NCI-H748 (cell line): ENCODE measurements at regions not wholly inside any gene's neighbourhood (a gene's known extent, or its start where the extent isn't known, plus 50 kb on each side); places are given as distances from the start of the nearest gene placed in this dataset.
"Not testable (repeated sequence)": the region's sequence is repeated elsewhere in the genome, so short reads cannot be mapped to it uniquely, and the experiment has no call there.

Experiments
- DNase-seq: peaks from one replicate; lab custom pipeline; 2025; ENCODE audit not compliant: unreplicated experiment; lab: John Stamatoyannopoulos, UW

DNA sequence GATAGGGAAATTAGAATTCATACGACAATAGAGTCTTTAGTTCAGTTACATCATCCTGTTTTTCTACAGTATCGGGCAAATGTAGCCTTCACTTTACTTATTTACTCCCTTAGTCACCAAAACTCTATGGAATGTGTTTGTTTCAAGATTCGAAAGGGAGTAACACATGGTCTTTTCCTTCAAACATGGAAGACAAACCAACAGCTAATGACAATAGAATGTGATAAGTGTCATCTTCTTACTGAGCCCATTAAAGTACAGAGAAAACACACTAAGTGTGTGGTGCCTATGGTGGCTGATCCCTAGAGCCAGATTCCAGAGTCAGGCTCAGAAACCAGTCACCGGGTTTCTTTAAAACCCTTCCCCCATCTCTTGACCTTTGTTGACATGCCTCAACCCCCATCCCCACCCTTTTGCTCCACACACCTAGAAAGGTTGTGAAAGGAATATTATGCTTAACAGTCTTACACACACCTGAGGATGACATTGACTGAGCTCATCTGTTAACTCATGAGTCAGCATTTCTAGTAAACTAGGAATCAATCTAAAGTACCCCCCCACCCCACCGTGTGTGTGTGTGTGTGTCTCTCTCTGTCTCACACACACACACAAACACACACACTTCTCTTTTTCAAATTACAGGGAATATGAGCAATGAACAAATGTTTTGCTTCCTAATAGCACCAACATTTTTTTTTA lies 549.6 kb upstream of the CCDC54 start:
- no peak for DNase-seq

DNA sequence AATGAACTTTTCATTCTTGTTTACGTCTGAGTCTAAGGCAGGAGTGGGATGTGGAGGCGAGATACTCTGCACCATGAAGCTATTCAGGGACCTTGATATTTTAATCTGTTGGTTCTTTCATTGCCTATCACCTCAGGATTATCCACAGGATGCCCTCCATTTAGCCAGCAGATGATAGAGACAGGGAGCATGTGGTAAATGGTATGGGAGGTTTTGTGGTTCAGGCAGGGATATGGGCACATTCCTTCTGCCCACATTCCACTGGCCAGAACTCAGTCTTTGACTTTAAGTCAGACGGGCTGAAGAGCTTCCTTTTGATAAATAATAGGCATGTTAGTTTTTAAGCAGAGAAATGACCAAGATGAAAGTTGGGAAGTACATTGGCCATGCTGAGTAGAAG lies 548.0 kb upstream of the CCDC54 start:
- no peak for DNase-seq

DNA sequence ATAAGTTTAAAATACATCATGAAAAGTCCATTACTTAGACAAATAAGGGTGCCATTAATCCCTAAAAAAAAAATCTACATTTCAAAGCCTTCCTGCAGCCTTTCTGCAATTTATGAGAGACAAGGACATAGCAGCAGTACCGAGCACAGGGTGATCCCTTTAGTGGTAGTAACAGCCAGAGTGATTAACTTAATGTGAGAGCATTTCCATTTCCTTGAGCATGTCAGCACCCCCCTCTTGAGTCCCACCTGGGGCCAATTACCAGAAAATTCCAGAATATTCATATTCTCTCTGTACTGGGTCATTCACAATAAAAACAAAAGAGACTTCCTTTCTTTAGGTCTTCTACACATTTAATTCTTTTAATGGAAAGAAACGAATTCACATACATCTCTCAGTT lies 546.9 kb upstream of the CCDC54 start:
- peak; percentile 26 for DNase-seq

DNA sequence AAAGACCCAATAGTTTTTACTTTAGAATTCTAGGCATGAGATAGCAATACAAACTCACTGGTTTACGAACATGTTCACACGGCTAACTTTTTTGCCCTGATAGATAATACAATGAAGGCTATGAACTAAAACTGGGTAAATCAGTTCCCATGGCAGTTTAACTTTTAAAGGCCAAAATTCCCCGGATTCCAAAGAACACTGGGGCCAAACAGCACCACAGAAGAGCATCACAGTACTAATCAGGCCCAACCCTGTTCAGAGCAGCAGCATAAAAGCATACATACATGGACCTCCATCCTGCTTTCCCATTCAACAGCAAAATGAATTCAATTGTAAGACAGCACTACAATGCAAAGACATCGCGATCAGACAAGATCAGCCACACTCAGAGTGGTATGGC lies 540.3 kb upstream of the CCDC54 start:
- DNase-seq = no peak

DNA sequence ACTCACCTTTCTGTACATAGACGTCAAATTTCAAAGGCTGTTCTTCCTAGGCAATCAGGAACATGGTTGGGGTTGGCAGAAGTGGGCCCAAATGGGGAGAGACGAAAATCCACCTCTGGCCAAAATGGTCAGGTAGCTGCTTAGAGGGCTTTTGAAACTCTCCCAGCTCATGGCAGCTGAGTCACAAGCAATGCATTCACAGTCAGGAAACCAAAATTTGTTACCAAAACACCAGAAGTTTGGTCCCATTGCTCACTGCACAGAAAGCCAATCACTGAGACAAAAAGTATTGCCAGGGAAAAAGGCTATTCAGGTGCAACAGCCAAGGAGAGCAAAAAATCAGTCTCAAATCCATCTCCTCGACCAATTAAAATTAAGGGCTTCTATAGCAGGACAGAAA lies 539.6 kb upstream of the CCDC54 start:
- DNase-seq = no peak

DNA sequence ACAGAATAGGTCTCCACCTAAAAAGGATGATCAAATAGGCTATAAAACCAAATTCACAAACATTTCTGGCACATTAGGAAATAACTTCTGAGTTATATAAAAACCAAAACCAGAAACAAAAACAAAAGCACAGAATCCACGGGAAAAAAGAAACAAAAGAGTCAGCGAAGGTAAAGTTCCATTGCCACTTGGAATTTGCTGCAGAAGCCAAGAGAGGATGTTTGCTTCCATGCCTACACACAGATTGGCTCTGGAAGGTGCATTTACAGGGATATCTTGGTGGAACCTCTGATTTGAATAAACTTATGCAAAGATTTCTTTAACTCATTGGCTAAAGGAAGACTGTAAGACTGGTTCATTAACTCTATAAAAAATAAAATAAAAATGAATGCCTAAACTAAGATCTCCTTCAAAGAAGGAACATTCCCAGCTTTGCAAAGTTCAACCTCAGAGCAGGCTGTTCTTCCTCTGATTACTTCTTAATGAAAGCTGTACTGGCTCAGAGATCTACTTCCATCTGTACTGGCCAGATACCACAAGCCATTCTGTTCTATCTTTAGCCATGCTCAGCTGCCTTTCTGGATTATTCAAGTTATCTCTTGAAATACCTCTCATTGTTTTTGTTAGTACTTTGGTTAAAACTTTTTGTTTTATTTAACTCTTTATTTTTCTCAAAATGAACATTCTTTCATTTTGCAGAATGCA lies 537.5 kb upstream of the CCDC54 start:
- DNase-seq = no peak

DNA sequence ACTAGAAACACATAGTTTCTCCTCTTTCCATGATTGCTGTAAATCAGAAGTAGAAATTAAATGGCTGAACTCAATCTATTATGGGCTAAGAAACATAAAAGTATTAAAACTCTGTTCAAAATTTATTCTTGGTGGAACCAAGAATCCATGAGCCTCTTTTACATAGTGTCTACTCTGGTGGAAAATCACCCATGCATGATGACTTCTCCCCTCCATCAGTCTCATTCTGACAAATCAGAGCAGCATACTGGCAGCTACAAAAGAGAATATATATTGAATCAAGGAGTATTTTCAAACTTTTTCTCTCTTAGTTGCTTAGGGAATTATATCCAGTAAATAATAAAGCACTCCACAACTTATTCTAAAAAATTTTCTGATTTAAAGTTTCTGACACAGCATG lies 536.9 kb upstream of the CCDC54 start:
- no peak for DNase-seq

DNA sequence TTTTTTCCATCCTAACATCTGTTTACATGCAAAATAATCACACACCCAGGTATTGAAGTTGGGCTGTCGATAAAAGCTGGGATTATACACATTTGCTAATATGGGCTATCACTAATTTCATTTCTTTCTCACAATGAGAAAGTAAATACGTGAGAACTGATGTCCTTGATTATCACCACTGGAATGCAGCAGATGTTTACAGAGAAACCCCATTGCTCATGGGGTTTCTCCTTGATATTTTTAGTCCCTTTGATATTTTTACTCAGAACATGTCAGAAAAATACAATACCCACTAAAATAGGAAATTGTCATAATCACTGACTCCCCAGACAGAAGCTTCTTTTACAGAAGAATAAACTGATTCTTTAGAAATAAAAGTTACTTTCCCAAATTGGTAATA lies 535.1 kb upstream of the CCDC54 start:
- DNase-seq = no peak

DNA sequence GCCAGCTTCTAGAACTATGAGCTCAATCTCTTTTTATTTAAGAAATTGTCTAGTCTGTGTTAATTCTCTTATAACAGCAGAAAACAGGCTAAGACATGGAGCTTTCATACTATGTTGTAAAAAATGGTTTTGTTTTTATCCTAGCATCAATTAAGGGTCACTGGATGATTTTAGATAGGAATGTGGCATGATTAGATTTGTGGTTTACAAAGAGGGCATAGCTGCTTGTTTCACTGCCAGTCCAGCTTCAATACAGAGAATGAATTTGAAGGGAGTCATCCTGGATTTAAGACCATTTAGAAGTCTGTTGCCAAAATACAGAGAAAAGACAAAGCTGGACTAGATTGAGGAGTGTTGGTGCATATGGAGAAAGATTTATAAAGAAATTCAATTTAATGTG lies 532.6 kb upstream of the CCDC54 start:
- no peak for DNase-seq

DNA sequence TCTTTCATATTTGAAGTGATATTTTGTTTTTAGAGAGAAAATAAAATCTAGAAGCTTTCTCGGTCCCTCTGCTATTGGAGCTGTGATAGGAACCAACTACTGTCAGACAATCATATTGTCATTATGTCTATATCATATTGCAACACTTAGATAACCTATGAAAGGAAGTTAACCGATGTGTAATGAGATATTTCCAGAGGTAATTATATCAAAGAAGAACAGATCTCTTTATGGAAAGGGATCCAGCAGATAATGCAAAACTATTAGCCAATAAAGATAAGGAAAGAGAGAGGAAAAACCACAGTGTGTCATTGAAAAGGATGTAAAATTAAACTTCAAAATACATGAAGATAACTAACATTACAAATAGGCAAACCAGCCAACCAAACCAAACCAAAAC lies 529.1 kb upstream of the CCDC54 start:
- DNase-seq = no peak

DNA sequence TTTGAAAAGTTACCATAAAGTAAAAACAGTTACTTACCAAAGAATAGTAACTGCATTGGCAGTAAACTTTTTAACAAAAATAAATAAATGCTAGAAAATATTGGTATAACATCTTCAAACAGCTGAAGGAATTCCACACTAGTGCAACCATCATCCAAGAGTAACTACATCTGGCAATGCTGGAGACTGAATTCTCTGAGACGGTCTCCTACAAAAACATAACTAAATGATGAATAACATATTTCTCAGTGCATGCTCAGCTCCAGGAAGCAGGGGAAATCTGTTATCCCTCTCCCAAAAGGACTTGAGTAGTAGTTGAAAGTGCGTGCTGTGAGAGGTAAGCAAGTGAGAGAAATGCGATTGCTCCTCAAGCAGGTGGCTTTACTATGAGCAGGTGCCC lies 526.8 kb upstream of the CCDC54 start:
- DNase-seq = no peak

DNA sequence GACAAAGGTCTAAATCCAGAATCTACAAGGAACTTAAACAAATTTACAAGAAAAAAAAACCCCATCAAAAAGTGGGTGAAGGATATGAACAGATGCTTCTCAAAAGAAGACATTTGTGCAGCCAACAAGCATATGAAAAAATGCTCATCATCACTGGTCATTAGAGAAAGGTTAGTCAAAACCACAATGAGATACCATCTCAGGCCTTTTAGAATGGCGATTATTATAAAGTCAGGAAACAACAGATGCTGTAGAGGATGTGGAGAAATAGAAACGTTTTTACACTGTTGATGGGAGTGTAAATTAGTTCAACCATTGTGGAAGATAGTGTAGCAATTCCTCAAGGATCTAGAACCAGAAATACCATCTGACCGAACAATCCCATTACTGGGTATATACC lies 518.9 kb upstream of the CCDC54 start:
- DNase-seq = not testable (repeated sequence)

DNA sequence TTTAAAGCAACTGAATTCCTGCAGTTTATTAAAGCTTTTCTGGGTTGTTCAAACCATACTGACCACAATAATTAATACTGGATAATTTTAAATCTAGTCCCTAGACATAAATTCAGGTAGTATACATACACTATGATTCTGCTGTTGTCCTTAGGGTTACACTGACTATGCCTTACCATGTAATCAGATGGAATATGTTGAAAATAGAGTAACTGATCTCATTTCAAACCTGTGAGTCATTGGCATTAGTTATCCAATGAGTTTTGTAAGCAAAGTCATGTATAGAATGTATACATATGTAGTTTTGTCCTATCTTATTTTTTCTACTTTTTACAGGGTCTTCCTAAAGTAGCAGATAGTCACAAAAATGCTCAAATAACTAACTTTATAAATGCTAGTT lies 517.1 kb upstream of the CCDC54 start:
- no peak for DNase-seq

DNA sequence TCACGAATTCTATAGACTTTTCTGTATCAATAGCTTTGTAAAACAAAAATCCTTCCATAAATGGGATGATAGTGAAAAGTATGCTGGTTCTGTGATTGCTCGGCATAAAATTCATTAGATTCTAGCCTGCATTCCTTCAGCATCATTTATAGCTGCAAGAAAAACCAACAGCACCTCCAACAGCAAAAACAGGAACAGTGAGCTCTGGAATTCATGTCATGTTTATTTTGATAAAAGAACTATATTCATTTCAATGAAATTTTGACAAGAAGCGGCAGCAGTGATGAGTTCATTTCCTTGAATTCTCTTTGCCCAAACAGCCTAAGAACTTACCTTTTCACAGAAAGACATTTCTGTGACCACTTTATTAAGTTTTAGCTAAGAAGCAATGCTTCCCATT lies 515.2 kb upstream of the CCDC54 start:
- no peak for DNase-seq

DNA sequence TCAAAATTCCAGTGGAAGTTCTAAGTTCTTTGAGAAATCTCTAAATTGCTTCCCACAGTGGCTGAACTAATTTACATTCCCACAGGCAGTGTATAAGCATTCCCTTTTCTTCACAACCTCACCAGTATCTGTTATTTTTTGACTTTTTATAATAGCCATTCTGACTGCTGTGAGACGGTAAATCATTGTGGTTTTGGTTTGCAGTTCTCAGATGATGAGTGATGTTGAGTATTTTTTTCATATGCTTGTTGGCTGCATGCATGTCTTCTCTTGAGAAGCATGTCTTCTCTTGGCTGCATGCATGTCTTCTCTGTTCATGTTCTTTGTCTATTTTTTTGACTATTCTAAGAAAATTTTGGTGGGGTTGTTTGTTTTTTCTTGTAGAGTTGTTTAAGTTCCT lies 499.6 kb upstream of the CCDC54 start:
- DNase-seq = no peak

DNA sequence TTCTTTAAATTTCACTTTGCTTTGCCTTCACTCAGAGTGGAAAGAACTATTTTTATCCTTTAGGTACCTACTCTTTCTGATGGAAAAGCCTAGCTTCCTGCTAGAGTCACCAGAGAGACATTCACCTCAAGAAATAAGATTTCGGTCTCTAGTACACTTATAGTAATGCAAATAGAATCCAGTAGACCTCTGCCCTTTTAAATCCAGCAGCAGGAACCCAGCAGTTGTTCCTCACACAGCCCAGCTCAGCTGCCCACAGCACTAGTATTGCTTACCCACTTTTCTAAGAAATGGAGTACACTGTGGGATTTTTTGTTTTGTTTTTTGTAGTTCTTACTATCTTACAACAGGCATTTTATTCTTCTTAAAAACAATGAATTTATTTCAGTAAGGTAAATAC lies 497.0 kb upstream of the CCDC54 start:
- DNase-seq = no peak

DNA sequence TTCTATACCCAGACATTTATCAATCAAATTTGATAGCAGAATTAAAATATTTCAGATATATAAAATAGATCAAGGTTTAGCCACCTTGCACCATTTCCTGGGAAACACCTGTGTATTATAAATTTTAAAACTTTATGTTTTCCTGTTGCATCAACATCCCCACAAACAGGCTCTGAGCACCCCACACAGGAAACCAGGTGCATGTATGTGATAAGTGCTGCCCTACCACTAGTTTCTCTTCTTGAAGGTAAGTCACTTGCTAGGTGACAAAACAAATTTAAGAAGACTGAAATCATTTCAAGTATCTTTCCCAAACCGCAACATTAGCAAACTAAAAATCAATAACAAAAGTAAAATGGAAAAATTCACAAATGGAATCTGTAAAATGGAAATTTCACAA lies 496.1 kb upstream of the CCDC54 start:
- DNase-seq = no peak

DNA sequence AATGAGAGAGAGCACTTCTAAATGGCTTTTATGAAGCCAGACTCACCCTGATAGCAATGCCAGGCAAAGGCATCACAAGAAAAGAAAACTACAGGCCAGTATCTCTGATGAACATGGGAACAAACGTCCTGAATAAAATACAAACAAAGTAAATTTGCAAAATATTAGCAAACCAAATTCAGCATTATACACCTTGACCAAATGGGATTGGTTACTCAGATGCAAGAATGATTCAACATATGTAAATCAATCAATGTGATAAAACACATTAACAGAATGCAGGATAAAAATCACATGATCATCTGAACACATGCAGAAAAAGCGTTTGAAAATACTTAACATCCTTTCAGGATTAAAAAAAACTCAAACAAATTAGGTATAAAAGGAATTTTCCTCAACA lies 494.9 kb upstream of the CCDC54 start:
- no peak for DNase-seq

DNA sequence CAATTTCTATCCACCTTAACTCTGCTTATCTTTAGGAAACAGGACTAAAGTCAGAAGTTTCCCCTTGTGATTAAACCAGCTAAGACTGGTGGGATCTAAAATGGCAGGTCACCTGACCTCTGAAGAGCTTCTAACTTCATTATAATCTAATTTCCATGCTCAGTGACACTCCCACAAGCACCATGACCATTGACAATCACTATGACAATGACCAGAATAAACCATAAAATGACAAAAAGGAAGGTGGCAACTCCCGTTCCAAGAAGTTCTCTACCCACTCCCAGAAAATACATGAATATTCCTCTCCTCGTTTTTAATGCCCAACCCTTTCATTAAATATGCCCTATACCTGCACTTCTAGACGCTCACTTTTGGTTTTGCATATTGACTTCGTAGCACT lies 471.2 kb upstream of the CCDC54 start:
- DNase-seq = no peak

DNA sequence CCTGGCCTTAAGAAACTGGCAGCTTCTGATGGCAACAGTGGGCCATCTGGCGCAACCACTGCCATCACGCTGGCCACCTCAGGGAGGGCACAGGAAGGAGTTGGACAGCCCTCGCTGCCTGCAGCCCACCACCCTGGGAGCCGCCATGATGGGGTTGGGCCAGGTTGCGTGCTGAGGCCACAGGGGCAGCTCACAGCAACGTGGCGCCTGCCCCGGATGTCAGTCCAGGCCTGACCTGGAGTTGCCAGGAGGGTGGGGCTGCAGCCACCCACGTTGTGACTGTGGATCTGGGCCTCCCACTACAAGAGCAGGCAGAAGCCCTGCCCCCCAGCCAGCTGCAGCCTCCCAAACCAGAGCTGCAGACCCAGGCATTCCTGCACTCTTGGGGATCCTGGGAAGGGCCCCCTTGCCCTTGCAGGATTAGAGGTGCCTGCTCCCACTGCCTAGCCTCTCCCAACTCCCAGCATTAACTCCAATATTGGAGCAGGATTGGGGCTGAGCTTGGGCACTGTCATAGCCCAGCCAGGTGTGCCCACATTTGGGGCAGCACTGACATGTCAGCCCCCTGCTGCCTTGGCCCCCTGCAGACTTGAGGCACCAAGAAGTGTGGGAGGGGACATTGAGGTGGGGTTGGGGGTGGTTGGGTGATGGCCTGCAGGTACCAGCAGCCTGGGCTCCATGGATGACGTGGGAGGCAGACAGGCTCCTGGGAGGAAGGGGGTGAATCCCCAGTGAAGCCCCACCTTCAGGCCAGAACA lies 468.9 kb upstream of the CCDC54 start:
- DNase-seq = no peak

DNA sequence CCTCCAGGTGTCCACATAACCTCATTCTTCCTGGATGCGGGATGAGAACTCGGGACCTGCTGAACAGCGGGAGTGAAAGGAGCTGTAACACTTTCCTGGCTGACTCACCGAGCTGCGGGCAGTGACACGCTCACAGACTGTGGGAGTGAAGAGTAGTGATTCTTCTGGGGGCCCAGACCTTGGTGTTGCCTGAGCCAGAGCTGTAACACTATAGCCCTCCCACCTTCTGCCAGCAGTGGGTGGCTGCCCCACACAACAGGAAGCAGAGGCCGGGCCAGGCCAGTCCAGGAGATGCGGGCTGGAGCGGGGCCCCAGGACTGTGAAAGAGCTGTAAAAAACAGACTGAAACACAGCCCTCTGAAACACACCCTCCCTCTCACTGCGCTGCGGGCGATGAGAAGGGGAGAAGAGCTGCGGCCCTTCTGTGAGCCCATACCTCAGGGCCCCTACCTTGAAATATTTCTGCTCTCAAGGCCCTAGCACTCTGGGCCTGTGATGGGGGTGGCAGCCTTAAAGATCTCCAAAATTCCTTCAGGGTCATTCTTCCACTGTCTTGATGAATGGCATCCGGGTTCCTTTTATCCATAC lies 464.0 kb upstream of the CCDC54 start:
- no peak for DNase-seq

DNA sequence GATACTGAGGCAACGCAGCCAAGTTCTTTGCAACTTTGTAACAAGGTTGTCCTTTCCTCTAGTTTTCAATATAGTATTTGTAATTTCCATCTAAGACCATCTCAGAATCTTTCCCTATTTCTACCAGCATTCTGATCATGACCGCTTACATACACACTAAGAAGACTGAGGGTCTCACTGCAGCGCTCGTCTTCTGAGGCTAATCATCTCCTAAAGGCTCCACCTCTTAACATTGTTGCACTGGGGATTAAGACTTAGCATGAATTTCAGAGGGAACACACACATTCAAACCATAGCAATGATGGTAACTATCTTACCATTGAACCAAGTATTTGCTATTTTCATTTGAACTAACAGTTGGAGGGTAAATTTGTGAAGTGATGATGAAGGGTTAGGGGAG lies 463.3 kb upstream of the CCDC54 start:
- DNase-seq = no peak
